ENCODE measurements at regions not wholly inside any gene's neighbourhood (a gene's known extent, or its start where the extent isn't known, plus 50 kb on each side); places are given as distances from the start of the nearest gene placed in this dataset.
A peak's percentile ranks its signal among the peaks of the same experiment; 100 is the strongest.

DNA sequence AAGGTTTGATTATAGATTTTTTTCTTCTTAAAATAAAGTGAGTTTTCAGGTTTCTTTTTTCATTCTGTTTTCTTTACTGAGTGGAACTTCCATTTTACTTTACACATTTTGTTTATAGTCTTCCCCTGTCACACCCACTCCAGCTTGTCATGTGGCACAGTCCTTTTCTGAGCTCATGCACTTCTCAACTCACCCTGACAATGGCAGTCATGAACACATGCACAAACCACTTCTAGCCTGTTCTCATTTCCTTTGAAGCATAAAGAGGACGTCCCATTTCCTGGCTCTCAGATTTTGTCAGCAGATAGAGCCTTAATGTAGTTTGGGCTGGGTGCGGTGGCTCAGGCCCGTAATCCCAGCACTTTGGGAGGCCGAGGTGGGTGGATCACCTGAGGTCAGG, 168.0 kb downstream of the AHSP start:
- H3K27me3 ChIP-seq (ENCODE audit: control insufficient read depth, insufficient read depth, low read length): no peaks in the 10 kb centered on the region
- DNase-seq (ENCODE audit: low read depth) (no peak), FAIRE-seq (no peak)
- TF ChIP-seq, protein P1, sequence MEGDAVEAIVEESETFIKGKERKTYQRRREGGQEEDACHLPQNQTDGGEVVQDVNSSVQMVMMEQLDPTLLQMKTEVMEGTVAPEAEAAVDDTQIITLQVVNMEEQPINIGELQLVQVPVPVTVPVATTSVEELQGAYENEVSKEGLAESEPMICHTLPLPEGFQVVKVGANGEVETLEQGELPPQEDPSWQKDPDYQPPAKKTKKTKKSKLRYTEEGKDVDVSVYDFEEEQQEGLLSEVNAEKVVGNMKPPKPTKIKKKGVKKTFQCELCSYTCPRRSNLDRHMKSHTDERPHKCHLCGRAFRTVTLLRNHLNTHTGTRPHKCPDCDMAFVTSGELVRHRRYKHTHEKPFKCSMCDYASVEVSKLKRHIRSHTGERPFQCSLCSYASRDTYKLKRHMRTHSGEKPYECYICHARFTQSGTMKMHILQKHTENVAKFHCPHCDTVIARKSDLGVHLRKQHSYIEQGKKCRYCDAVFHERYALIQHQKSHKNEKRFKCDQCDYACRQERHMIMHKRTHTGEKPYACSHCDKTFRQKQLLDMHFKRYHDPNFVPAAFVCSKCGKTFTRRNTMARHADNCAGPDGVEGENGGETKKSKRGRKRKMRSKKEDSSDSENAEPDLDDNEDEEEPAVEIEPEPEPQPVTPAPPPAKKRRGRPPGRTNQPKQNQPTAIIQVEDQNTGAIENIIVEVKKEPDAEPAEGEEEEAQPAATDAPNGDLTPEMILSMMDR (IDR thresholded peaks at IDR 0.05; ENCODE audit: insufficient read depth, low read length, severe bottlenecking): no peak
- H3K36me3 ChIP-seq (ENCODE audit: control insufficient read depth, insufficient read depth, low read length): no peaks in the 10 kb centered on the region
- no peak overlapping the region for H3K4me3 ChIP-seq (ENCODE audit: low read depth, low read length)

DNA sequence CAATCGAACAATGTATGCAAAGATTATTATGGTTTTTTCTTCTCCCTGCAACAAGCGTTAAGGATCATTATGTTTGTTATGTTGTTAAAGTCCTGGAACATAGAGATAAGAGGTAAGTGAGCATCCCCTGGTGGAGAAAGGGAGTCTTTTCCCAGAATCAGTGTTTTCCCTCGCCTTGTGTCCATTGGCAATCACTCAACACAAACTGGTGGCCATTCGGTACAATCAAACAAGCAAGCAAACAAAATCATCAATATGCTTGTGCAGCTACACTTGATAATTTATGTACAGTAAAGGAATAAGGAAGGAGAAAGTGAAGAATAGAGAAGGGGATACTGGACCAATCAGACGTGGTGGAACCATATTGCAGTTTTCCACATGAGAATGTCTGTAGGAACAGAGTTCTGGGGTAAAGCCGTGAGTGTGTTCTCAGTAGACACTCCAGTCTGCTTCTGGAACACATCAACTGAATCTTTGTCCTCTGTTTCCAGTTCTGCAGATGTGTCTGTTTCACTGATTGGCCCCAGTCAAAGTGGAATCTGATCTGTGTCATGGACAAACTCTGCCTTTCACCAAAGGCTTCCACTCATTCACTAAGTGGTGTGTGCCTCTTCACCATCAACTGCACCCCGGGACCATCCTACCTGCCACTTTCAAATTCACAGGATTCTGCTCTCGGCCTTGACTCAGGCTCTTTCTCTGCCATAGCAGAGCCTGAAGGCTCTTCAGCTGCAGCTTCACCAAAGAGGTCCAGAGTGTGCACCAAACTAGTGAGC, 169.5 kb downstream of the AHSP start:
- Histone ChIP-seq H3K4me3 (ENCODE audit: low read depth, low read length) (no peak overlapping the region), H3K36me3 (ENCODE audit: control insufficient read depth, insufficient read depth, low read length) (no peaks in the 10 kb centered on the region), H3K27me3 (ENCODE audit: control insufficient read depth, insufficient read depth, low read length) (no peaks in the 10 kb centered on the region)
- DNase-seq (ENCODE audit: low read depth) (peak; percentile 47), FAIRE-seq (no peak)
- TF ChIP-seq, protein P1 (IDR thresholded peaks at IDR 0.05; ENCODE audit: insufficient read depth, low read length, severe bottlenecking): peak; percentile 67

DNA sequence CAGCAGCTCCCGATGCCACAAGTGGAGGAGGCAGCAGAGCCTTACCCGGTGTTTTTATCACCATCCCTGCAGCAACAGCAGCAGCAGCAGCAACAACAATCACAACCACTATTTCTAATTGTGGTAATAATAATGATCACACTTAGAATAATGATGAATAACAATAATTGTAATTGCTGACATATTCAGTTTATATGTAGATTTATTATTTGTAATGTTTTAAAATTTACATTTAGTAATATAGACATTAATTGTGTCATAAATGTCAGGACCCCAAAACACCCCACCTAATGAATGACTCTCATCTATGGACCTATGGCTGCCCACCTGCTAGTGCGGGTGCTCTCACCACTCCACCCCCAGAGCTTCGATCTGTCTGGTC, 170.0 kb downstream of the AHSP start:
- DNase-seq (ENCODE audit: low read depth): no peak
- H3K36me3 ChIP-seq (ENCODE audit: control insufficient read depth, insufficient read depth, low read length): no peaks in the 10 kb centered on the region
- no peaks in the 10 kb centered on the region for H3K27me3 ChIP-seq (ENCODE audit: control insufficient read depth, insufficient read depth, low read length)
- H3K4me3 ChIP-seq (ENCODE audit: low read depth, low read length): no peak overlapping the region
- FAIRE-seq: no peak
- TF ChIP-seq, protein P1 (IDR thresholded peaks at IDR 0.05; ENCODE audit: insufficient read depth, low read length, severe bottlenecking): no peak

DNA sequence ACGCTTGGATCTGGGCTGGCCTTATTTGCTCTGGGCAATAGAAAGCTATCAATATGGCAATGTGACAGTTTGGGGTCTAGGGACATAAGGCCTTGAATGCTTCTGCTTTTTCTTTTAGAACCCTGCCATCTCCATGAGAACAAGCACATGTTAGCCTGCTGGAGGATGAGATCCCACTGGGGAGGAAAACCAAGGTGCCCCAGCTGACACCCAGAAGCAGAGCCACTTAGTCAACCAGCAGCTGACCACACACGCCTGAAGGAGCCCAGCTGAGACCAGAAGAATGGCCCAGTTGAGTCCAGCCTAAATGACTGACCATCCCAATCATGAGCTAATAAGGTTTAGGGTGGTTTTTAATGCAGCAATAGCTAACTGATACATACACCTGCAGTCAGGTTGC, 171.2 kb downstream of the AHSP start:
- no peaks in the 10 kb centered on the region for H3K27me3 ChIP-seq (ENCODE audit: control insufficient read depth, insufficient read depth, low read length)
- H3K36me3 ChIP-seq (ENCODE audit: control insufficient read depth, insufficient read depth, low read length): peaks cover 2% of the 10 kb centered on the region
- no peak overlapping the region for H3K4me3 ChIP-seq (ENCODE audit: low read depth, low read length)
- DNase-seq (ENCODE audit: low read depth) (no peak), FAIRE-seq (no peak)
- TF ChIP-seq, protein P1 (IDR thresholded peaks at IDR 0.05; ENCODE audit: insufficient read depth, low read length, severe bottlenecking): no peak

DNA sequence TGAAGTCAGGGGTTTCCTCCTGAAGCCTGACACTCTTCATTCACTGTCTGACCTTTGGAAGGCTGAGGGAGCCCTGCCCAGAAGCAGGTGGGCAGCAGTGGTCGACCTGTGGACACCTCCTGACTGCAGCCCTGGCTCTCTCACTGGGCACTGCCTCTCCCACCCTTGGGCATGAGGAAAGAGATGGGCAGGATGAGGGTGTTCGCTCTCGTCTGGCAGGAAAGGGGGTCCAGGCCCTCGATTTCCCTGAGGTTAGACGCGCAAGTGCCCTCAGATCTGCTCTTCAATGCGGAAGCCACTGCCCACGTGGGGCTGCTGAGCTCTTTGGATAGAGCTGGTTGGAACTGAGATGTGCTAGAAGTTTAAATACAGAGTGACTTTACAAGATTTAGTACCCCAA, 171.9 kb downstream of the AHSP start:
- FAIRE-seq (no peak), DNase-seq (ENCODE audit: low read depth) (no peak)
- Histone ChIP-seq H3K4me3 (ENCODE audit: low read depth, low read length) (no peak overlapping the region), H3K27me3 (ENCODE audit: control insufficient read depth, insufficient read depth, low read length) (no peaks in the 10 kb centered on the region), H3K36me3 (ENCODE audit: control insufficient read depth, insufficient read depth, low read length) (peaks cover 5% of the 10 kb centered on the region)
- TF ChIP-seq, protein P1 (IDR thresholded peaks at IDR 0.05; ENCODE audit: insufficient read depth, low read length, severe bottlenecking): no peak

DNA sequence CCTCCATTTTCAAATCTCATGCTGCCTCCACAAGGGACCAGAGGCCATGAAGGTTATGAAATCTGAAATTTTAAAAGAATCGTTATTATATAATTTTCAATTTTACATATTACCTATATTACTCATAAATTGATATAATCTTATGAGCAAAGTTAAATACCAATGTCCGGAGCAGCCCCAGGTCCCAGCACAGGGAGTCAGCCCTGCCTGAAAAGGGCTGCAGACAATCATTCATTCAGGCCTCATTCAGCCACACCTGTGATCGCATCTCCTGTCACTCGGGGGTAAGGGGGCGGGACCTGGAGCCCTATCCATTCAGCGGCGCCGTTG, 172.5 kb downstream of the AHSP start:
- TF ChIP-seq, protein P1 (IDR thresholded peaks at IDR 0.05; ENCODE audit: insufficient read depth, low read length, severe bottlenecking): no peak
- no peak for DNase-seq (ENCODE audit: low read depth)
- peak overlapping the region; percentile 93 for H3K4me3 ChIP-seq (ENCODE audit: low read depth, low read length)

More for the DNA sequence above, 172.5 kb downstream of the AHSP start:
- no peak for FAIRE-seq
- peaks cover 8% of the 10 kb centered on the region for H3K36me3 ChIP-seq (ENCODE audit: control insufficient read depth, insufficient read depth, low read length)
- H3K27me3 ChIP-seq (ENCODE audit: control insufficient read depth, insufficient read depth, low read length): no peaks in the 10 kb centered on the region
